ENCODE measurements at regions not wholly inside any gene's neighbourhood (a gene's known extent, or its start where the extent isn't known, plus 50 kb on each side); places are given as distances from the start of the nearest gene placed in this dataset.

DNA sequence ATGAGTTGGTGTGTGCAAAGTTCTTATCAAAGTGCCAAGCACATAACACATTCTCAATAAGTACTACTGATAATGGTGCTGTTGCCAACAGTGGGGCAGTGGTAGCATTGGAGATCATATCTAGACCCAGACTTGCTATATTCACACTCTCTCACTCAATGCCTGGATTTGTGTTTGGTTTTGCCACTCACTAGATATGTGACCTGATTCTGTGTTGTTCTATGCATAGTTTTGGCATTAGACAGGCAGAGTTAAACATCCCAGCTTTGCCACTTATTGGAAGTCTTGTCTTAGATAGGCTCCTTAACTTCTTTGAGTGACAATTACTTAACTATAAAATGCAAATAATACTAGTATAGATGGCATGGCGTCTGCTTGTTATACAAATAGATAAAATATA lies 642.6 kb upstream of the CCDC179 start:
- DNase-seq = no peak
- peaks cover 0 to 11% (median 8%) of the 10 kb centered on the region in 3 donors for H3K9me3 Mint-ChIP-seq
- CTCF ChIA-PET = no interaction called here
- H3K36me3 Mint-ChIP-seq = no peaks in the 10 kb centered on the region
- H3K27ac Mint-ChIP-seq = no peak overlapping the region
- Histone ChIP-seq H3K9me3 (no peaks in the 10 kb centered on the region), H3K27ac (ENCODE audit: low read length) (no peak overlapping the region), H3K36me3 (ENCODE audit: control insufficient read depth in 2 of 2, extremely low read depth in 1 of 2, insufficient read depth in 1 of 2, low read length in 1 of 2) (no peaks in the 10 kb centered on the region), H3K4me1 (ENCODE audit: control insufficient read depth in 1 of 2, extremely low read depth in 1 of 2, insufficient read depth in 2 of 2, low read length in 2 of 2) (no peaks in the 10 kb centered on the region), H3K4me3 (ENCODE audit: control insufficient read depth in 1 of 2, extremely low read depth in 1 of 2, low read length in 1 of 2) (no peak overlapping the region), H3K27me3 (replicated peaks in 1 of 2; ENCODE audit: control insufficient read depth in 2 of 2, extremely low read depth in 1 of 2, insufficient read depth in 2 of 2, low read length in 1 of 2) (no peaks in the 10 kb centered on the region)
- ATAC-seq (replicated peaks in 1 of 4) = no peak
- H3K4me3 Mint-ChIP-seq = no peak overlapping the region
- H3K27me3 Mint-ChIP-seq = no peaks in the 10 kb centered on the region
- no CpG with 5 or more reads among the region's 1 CpG for WGBS (ENCODE audit: insufficient coverage)
- no peaks in the 10 kb centered on the region for H3K4me1 Mint-ChIP-seq
- POLR2A ChIA-PET = no interaction called here

DNA sequence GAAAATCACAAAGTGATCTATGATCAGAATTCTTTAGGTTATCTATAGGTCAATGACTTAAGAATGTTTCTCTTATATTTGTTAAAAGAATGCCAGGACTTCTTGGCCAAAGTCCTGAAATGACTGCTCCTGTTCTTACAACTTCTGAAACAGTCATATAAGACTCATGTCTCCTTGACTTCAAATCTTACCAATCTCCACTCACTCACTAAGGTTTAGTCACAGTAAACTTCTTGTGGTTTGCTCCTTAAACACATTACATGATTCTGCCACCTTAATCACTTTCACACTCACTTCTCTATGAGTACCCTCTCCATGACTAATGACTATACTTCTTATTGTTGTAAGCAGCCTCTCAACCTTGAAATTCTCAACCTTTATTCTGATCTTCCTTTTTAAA lies 648.7 kb upstream of the CCDC179 start:
- ChIA-PET CTCF (no interaction called here), POLR2A (no interaction called here)
- ATAC-seq (replicated peaks in 1 of 4) (no peak), DNase-seq (no peak)
- no peaks in the 10 kb centered on the region for H3K36me3 Mint-ChIP-seq
- H3K4me1 Mint-ChIP-seq = no peaks in the 10 kb centered on the region
- H3K27ac Mint-ChIP-seq = no peak overlapping the region
- H3K9me3 Mint-ChIP-seq = peaks cover 0 to 14% (median 8%) of the 10 kb centered on the region in 3 donors
- Histone ChIP-seq H3K36me3 (ENCODE audit: control insufficient read depth in 2 of 2, extremely low read depth in 1 of 2, insufficient read depth in 1 of 2, low read length in 1 of 2) (no peaks in the 10 kb centered on the region), H3K4me1 (ENCODE audit: control insufficient read depth in 1 of 2, extremely low read depth in 1 of 2, insufficient read depth in 2 of 2, low read length in 2 of 2) (no peaks in the 10 kb centered on the region), H3K27me3 (replicated peaks in 1 of 2; ENCODE audit: control insufficient read depth in 2 of 2, extremely low read depth in 1 of 2, insufficient read depth in 2 of 2, low read length in 1 of 2) (no peaks in the 10 kb centered on the region), H3K9me3 (no peaks in the 10 kb centered on the region), H3K27ac (ENCODE audit: low read length) (no peak overlapping the region), H3K4me3 (ENCODE audit: control insufficient read depth in 1 of 2, extremely low read depth in 1 of 2, low read length in 1 of 2) (no peak overlapping the region)
- H3K4me3 Mint-ChIP-seq = no peak overlapping the region
- no peaks in the 10 kb centered on the region for H3K27me3 Mint-ChIP-seq

DNA sequence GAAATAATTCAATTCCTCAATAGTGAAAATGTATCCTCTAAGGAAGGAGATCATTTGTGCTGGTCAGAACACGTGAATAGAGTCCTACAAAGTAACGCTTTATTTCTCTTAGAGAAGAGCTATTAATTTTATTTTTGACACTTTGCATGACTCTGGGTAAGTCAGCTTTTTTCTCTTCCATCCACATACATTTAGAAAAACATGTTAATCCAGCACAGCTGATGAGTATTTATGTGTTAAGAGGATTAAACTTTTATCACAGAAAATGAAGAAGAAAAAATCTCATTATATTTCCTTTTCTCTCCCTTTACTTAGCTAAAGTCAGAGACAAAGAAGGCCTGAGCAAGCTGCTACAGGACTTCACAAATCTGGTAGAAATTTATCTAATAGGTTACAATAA lies 649.5 kb upstream of the CCDC179 start:
- ChIA-PET CTCF (no interaction called here), POLR2A (interaction anchor here in 1 of 2 donors (0.5 kb wide), 1 partner anchor 484 kb away, joined by 3 read pairs; no protein-coding TSS in a partner anchor)
- H3K27me3 ChIP-seq (replicated peaks in 1 of 2; ENCODE audit: control insufficient read depth in 2 of 2, extremely low read depth in 1 of 2, insufficient read depth in 2 of 2, low read length in 1 of 2) = no peaks in the 10 kb centered on the region
- Mint-ChIP-seq H3K36me3 (no peaks in the 10 kb centered on the region), H3K9me3 (peaks cover 0 to 14% (median 12%) of the 10 kb centered on the region in 3 donors), H3K27me3 (no peaks in the 10 kb centered on the region), H3K4me1 (no peaks in the 10 kb centered on the region), H3K27ac (no peak overlapping the region), H3K4me3 (no peak overlapping the region)
- H3K27ac ChIP-seq (ENCODE audit: low read length) = no peak overlapping the region
- H3K9me3 ChIP-seq = no peaks in the 10 kb centered on the region
- no peak for DNase-seq
- no peaks in the 10 kb centered on the region for H3K36me3 ChIP-seq (ENCODE audit: control insufficient read depth in 2 of 2, extremely low read depth in 1 of 2, insufficient read depth in 1 of 2, low read length in 1 of 2)
- WGBS (ENCODE audit: insufficient coverage) = no CpG with 5 or more reads among the region's 2 CpGs
- ATAC-seq (replicated peaks in 1 of 4) = no peak
- H3K4me3 ChIP-seq (ENCODE audit: control insufficient read depth in 1 of 2, extremely low read depth in 1 of 2, low read length in 1 of 2) = no peak overlapping the region
- no peaks in the 10 kb centered on the region for H3K4me1 ChIP-seq (ENCODE audit: control insufficient read depth in 1 of 2, extremely low read depth in 1 of 2, insufficient read depth in 2 of 2, low read length in 2 of 2)

DNA sequence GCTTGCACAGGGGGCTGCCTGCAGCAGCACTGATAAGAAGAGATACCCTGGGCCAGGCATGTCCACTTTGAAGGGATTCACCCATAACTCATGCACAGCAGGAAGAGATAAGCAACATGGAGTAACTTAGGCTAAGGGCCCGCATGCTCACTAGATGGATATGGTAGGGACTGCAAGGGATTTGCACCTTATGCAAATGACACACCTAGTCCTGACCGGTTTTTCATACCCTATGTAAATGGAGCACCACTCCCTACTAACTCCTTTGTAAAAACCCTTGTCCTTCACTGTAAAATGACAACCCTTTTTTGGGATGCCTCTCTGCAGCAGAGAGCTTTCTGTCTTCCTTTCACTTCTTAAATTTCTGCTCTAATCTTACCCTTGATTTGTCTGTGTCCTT lies 658.9 kb upstream of the CCDC179 start:
- Mint-ChIP-seq H3K4me3 (no peak overlapping the region), H3K4me1 (no peaks in the 10 kb centered on the region), H3K36me3 (no peaks in the 10 kb centered on the region), H3K27me3 (no peaks in the 10 kb centered on the region), H3K9me3 (peaks cover 0 to 8% (median 5%) of the 10 kb centered on the region in 3 donors), H3K27ac (no peak overlapping the region)
- no peak for ATAC-seq (replicated peaks in 1 of 4)
- Histone ChIP-seq H3K36me3 (ENCODE audit: control insufficient read depth in 2 of 2, extremely low read depth in 1 of 2, insufficient read depth in 1 of 2, low read length in 1 of 2) (no peaks in the 10 kb centered on the region), H3K4me3 (ENCODE audit: control insufficient read depth in 1 of 2, extremely low read depth in 1 of 2, low read length in 1 of 2) (no peak overlapping the region), H3K27ac (ENCODE audit: low read length) (no peak overlapping the region), H3K9me3 (no peaks in the 10 kb centered on the region), H3K27me3 (replicated peaks in 1 of 2; ENCODE audit: control insufficient read depth in 2 of 2, extremely low read depth in 1 of 2, insufficient read depth in 2 of 2, low read length in 1 of 2) (no peaks in the 10 kb centered on the region), H3K4me1 (ENCODE audit: control insufficient read depth in 1 of 2, extremely low read depth in 1 of 2, insufficient read depth in 2 of 2, low read length in 2 of 2) (no peaks in the 10 kb centered on the region)
- CTCF ChIA-PET = no interaction called here
- DNase-seq = no peak
- POLR2A ChIA-PET = no interaction called here
- no CpG with 5 or more reads among the region's 2 CpGs for WGBS (ENCODE audit: insufficient coverage)

DNA sequence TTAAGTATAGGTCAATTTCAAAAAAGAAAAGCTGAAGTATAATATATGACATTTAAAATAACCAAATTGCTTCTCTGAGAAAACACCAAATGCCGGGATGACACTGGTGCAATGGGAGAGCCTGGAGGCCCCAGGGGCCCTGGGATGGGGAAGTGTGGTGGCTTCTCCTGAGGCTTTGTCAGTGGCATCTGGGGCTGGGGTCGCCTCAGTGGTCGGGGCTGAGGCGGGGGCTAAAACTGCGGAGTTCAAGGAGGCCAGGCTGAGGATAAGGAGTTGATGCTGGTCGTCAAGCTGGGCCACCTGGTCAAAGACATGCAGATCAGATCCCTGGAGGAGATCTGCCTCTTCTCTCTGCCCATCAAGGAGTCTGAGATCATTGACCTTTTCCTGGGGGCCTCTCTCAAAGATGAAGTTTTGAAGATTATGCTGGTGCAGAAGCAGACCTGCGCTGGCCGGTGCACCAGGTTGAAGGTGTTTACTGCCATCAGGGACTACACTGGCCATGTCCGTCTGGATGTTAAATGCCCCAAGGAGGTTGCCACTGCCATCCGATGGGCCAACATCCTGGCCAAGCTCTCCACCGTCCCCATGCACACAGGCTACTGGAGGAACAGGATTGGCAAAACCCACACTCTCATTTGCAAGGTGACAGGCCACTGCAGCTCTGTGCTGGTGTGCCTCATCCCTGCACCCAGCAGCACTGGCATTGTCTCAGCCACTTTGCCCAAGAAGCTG lies 660.1 kb upstream of the CCDC179 start:
- no peak overlapping the region for H3K4me3 ChIP-seq (ENCODE audit: control insufficient read depth in 1 of 2, extremely low read depth in 1 of 2, low read length in 1 of 2)
- no peaks in the 10 kb centered on the region for H3K4me1 ChIP-seq (ENCODE audit: control insufficient read depth in 1 of 2, extremely low read depth in 1 of 2, insufficient read depth in 2 of 2, low read length in 2 of 2)
- 90% methylated on average over 9 of the region's 11 CpGs for WGBS (ENCODE audit: insufficient coverage)
- CTCF ChIA-PET = no interaction called here
- Mint-ChIP-seq H3K4me1 (no peaks in the 10 kb centered on the region), H3K9me3 (peaks cover 0 to 5% (median 4%) of the 10 kb centered on the region in 3 donors), H3K4me3 (no peak overlapping the region), H3K27me3 (no peaks in the 10 kb centered on the region), H3K27ac (no peak overlapping the region), H3K36me3 (no peaks in the 10 kb centered on the region)
- POLR2A ChIA-PET = interaction anchor here in 1 of 2 donors (0.6 kb wide), 1 partner anchor 1411 kb away, joined by 3 read pairs; no protein-coding TSS in a partner anchor
- H3K27ac ChIP-seq (ENCODE audit: low read length) = no peak overlapping the region
- no peaks in the 10 kb centered on the region for H3K9me3 ChIP-seq
- ATAC-seq (replicated peaks in 1 of 4) = no peak
- no peaks in the 10 kb centered on the region for H3K27me3 ChIP-seq (replicated peaks in 1 of 2; ENCODE audit: control insufficient read depth in 2 of 2, extremely low read depth in 1 of 2, insufficient read depth in 2 of 2, low read length in 1 of 2)
- DNase-seq = no peak
- no peaks in the 10 kb centered on the region for H3K36me3 ChIP-seq (ENCODE audit: control insufficient read depth in 2 of 2, extremely low read depth in 1 of 2, insufficient read depth in 1 of 2, low read length in 1 of 2)

DNA sequence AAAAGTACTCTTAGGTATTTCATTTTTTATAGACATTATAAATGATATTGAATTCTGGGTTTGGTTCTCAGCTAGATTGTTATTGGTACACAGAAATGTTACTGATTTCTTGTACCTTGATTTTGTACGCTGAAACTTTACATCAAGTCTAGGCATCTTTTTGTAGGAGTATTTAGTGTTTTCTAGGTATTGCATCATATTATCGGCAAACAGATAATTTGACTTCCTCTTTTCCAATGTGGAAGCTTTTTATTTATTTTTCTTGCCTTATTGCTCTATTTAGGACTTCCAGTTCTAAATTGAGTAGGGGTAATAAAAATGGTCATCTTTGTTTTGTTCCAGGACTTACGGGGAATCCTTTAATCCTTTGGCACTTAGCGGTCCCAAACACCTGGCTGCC lies 676.6 kb upstream of the CCDC179 start:
- WGBS (ENCODE audit: insufficient coverage) = 100% methylated on average over 1 of the region's 4 CpGs
- H3K9me3 Mint-ChIP-seq = peaks cover 5 to 6% (median 5%) of the 10 kb centered on the region in 3 donors
- no peaks in the 10 kb centered on the region for H3K4me1 Mint-ChIP-seq
- Histone ChIP-seq H3K4me1 (ENCODE audit: control insufficient read depth in 1 of 2, extremely low read depth in 1 of 2, insufficient read depth in 2 of 2, low read length in 2 of 2) (no peaks in the 10 kb centered on the region), H3K27me3 (replicated peaks in 1 of 2; ENCODE audit: control insufficient read depth in 2 of 2, extremely low read depth in 1 of 2, insufficient read depth in 2 of 2, low read length in 1 of 2) (no peaks in the 10 kb centered on the region), H3K27ac (ENCODE audit: low read length) (no peak overlapping the region), H3K9me3 (no peaks in the 10 kb centered on the region), H3K4me3 (ENCODE audit: control insufficient read depth in 1 of 2, extremely low read depth in 1 of 2, low read length in 1 of 2) (no peak overlapping the region), H3K36me3 (ENCODE audit: control insufficient read depth in 2 of 2, extremely low read depth in 1 of 2, insufficient read depth in 1 of 2, low read length in 1 of 2) (no peaks in the 10 kb centered on the region)
- ChIA-PET POLR2A (no interaction called here), CTCF (no interaction called here)
- H3K27me3 Mint-ChIP-seq = no peaks in the 10 kb centered on the region
- H3K4me3 Mint-ChIP-seq = no peak overlapping the region
- no peak overlapping the region for H3K27ac Mint-ChIP-seq
- DNase-seq (no peak), ATAC-seq (replicated peaks in 1 of 4) (no peak)
- no peaks in the 10 kb centered on the region for H3K36me3 Mint-ChIP-seq

DNA sequence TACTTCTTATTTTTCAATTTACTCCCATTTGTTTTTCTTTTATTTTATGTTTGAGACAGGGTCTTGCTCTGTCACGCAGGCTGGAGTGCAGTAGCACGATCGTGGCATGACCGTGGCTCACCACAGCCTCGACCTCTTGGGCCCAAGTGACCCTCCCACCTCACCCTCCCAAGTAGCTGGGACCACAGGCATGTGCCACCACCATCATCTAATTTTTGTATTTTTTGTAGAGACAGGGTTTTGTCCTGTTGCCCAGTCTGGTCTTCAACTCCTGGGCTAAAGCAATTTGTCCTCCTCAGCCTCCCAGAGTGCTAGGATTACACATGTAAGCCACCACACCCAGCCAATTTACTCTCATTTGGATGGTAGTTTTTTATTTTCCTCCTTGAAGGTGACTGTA lies 679.3 kb upstream of the CCDC179 start:
- no peaks in the 10 kb centered on the region for H3K4me1 ChIP-seq (ENCODE audit: control insufficient read depth in 1 of 2, extremely low read depth in 1 of 2, insufficient read depth in 2 of 2, low read length in 2 of 2)
- H3K4me3 ChIP-seq (ENCODE audit: control insufficient read depth in 1 of 2, extremely low read depth in 1 of 2, low read length in 1 of 2) = no peak overlapping the region
- POLR2A ChIA-PET = no interaction called here
- H3K27ac ChIP-seq (ENCODE audit: low read length) = no peak overlapping the region
- no peaks in the 10 kb centered on the region for H3K36me3 Mint-ChIP-seq
- no CpG with 5 or more reads among the region's 5 CpGs for WGBS (ENCODE audit: insufficient coverage)
- DNase-seq (no peak), ATAC-seq (replicated peaks in 1 of 4) (no peak)
- H3K27me3 ChIP-seq (replicated peaks in 1 of 2; ENCODE audit: control insufficient read depth in 2 of 2, extremely low read depth in 1 of 2, insufficient read depth in 2 of 2, low read length in 1 of 2) = no peaks in the 10 kb centered on the region
- H3K36me3 ChIP-seq (ENCODE audit: control insufficient read depth in 2 of 2, extremely low read depth in 1 of 2, insufficient read depth in 1 of 2, low read length in 1 of 2) = no peaks in the 10 kb centered on the region
- no peak overlapping the region for H3K4me3 Mint-ChIP-seq
- H3K27me3 Mint-ChIP-seq = no peaks in the 10 kb centered on the region
- no peaks in the 10 kb centered on the region for H3K9me3 ChIP-seq
- CTCF ChIA-PET = interaction anchor here in 1 of 2 donors (0.6 kb wide), 1 partner anchor 102 kb away, joined by 4 read pairs; no protein-coding TSS in a partner anchor
- peaks cover 5 to 6% (median 5%) of the 10 kb centered on the region in 3 donors for H3K9me3 Mint-ChIP-seq
- no peaks in the 10 kb centered on the region for H3K4me1 Mint-ChIP-seq
- H3K27ac Mint-ChIP-seq = no peak overlapping the region
